SK-N-SH treated with all-trans-retinoic acid at 6 μM for 48 hours (cell line): ENCODE measurements at regions not wholly inside any gene's neighbourhood (a gene's known extent, or its start where the extent isn't known, plus 50 kb on each side); places are given as distances from the start of the nearest gene placed in this dataset.

Source experiments
- ARNTL ChIP-seq: fragments of 450-650 bp; formaldehyde crosslinking; IDR thresholded peaks from 2 replicates; pipeline ENCODE4 v1.5.0; 2020; ENCODE audit warnings: low read depth, mild to moderate bottlenecking, moderate library complexity, borderline replicate concordance
- CSDC2 ChIP-seq: fragments of 250-450 bp; sonication (Bioruptor Pico); IDR thresholded peaks from 2 replicates; pipeline ENCODE4 v1.5.0; 2020; ENCODE audit warnings: mild to moderate bottlenecking, moderate library complexity
- GLIS3 ChIP-seq: fragments of 250-450 bp; sonication (Bioruptor Pico); IDR thresholded peaks from 2 replicates; pipeline ENCODE4 v1.5.0; 2020; ENCODE audit warnings: mild to moderate bottlenecking, moderate library complexity
- ISL1 ChIP-seq: fragments of 250-450 bp; sonication (Bioruptor Pico); IDR thresholded peaks from 2 replicates; pipeline ENCODE4 v2.1.2; 2022; ENCODE audit warnings: mild to moderate bottlenecking, moderate library complexity
- OSR1 ChIP-seq: fragments of 250-450 bp; sonication (Bioruptor Pico); IDR thresholded peaks from 2 replicates; pipeline ENCODE4 v1.8.0; 2022; ENCODE audit warnings: moderate library complexity, mild to moderate bottlenecking, inconsistent platforms
- PATZ1 ChIP-seq: fragments of 250-450 bp; sonication (Bioruptor Pico); IDR thresholded peaks from 2 replicates; pipeline ENCODE4 v1.8.0; 2020; ENCODE audit warnings: mild to moderate bottlenecking, moderate library complexity, borderline replicate concordance
- PPARA ChIP-seq: fragments of 250-450 bp; sonication (Bioruptor Pico); IDR thresholded peaks from 2 replicates; pipeline ENCODE4 v1.5.0; 2020; ENCODE audit warnings: mild to moderate bottlenecking, borderline replicate concordance
- RARB ChIP-seq: fragments of 250-450 bp; sonication (Bioruptor Pico); IDR thresholded peaks from 2 replicates; pipeline ENCODE4 v1.8.0; 2021; ENCODE audit warnings: mild to moderate bottlenecking, moderate library complexity
- SNAI2 ChIP-seq: fragments of 250-450 bp; sonication (Bioruptor Pico); IDR thresholded peaks from 2 replicates; pipeline ENCODE4 v1.5.0; 2020; ENCODE audit warnings: mild to moderate bottlenecking, moderate library complexity
- ZFP3 ChIP-seq: fragments of 250-450 bp; sonication (Bioruptor Pico); IDR thresholded peaks from 2 replicates; pipeline ENCODE4 v1.5.0; 2020; ENCODE audit warnings: mild to moderate bottlenecking, moderate library complexity
- ZFP30 ChIP-seq: fragments of 450-650 bp; formaldehyde crosslinking; IDR thresholded peaks from 2 replicates; pipeline ENCODE4 v1.5.0; 2022; ENCODE audit warnings: mild to moderate bottlenecking, moderate library complexity
- ZNF8 ChIP-seq: fragments of 450-650 bp; formaldehyde crosslinking; IDR thresholded peaks from 2 replicates; pipeline ENCODE4 v1.5.0; 2020; ENCODE audit warnings: mild to moderate bottlenecking, moderate library complexity
- TF ChIP-seq, protein P1 (sequence below): fragments of 250-450 bp; sonication (Bioruptor Pico); IDR thresholded peaks from 2 replicates; pipeline ENCODE4 v1.5.1; 2021; ENCODE audit warnings: mild to moderate bottlenecking, moderate library complexity

DNA sequence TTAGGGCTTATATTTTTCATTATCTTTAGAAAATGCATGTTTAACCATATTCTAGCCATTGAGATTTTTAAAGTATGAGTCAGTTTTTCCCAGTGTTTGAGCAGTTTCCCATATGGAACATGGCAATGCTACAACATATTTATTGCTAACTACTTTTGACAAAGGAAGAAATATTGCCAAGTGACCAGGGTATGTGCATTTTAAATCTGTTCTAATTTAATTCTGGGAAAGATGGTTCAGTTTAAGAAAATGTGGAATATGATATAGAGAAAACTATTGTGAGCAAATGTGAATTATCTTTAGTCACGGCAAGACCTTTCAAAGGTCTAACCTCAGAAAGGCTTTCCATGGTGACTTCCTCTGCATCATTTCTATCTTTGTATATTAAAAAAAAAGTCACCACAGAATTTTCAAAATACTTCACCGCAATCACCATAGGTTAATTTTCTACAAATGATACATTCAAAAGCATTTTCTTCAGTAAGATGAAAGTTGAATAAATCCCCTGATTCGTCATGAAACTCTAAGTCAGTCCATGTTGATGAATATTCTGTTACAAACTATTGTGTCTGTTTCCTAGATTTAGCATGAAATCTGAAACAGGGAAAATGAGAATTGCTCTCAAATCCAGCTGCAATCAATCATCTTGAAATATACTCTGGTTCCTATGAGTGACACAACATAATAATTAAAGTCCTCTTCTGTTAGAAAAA lies 2349.0 kb upstream of the TENM3 start:
- no peak for TF ChIP-seq RARB (CRISPR knock-in tag)
- no peak for TF ChIP-seq CSDC2 (CRISPR knock-in tag)
- no peak for TF ChIP-seq PATZ1 (CRISPR knock-in tag)
- TF ChIP-seq GLIS3 (CRISPR knock-in tag) = no peak
- no peak for TF ChIP-seq ZNF8 (CRISPR knock-in tag)
- no peak for TF ChIP-seq ZFP3 (CRISPR knock-in tag)
- TF ChIP-seq, protein P1, sequence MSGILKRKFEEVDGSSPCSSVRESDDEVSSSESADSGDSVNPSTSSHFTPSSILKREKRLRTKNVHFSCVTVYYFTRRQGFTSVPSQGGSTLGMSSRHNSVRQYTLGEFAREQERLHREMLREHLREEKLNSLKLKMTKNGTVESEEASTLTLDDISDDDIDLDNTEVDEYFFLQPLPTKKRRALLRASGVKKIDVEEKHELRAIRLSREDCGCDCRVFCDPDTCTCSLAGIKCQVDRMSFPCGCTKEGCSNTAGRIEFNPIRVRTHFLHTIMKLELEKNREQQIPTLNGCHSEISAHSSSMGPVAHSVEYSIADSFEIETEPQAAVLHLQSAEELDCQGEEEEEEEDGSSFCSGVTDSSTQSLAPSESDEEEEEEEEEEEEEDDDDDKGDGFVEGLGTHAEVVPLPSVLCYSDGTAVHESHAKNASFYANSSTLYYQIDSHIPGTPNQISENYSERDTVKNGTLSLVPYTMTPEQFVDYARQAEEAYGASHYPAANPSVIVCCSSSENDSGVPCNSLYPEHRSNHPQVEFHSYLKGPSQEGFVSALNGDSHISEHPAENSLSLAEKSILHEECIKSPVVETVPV (CRISPR knock-in tag) = no peak
- TF ChIP-seq ARNTL = no peak
- no peak for TF ChIP-seq PPARA
- TF ChIP-seq OSR1 (CRISPR knock-in tag) = no peak
- no peak for TF ChIP-seq ISL1 (CRISPR knock-in tag)
- no peak for TF ChIP-seq SNAI2 (CRISPR knock-in tag)
- no peak for TF ChIP-seq ZFP30
